ENCODE measurements at regions not wholly inside any gene's neighbourhood (a gene's known extent, or its start where the extent isn't known, plus 50 kb on each side); places are given as distances from the start of the nearest gene placed in this dataset.

DNA sequence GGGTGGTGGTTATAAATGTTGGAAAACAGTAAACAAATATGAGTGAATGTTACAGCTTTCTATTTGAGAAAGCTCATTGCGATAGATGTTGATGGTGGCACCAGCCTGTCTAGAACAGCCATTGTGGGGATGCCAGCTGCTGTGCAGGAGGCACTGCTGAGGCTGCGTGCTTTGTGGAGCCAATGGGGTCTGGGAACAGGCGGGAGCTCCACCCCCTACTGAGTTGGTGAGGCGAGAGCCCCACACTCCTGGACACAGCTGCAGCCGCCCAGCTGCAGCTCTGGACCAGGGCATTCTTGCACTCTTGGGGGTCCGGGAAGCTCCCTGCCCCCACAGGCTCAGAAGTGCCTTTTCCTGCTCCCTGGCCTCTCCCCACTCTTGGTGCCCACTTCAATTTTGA is 1147.1 kb upstream of the LRRTM3 start:
- no TSS peak for BruUV-seq (replicated peaks)
- Histone ChIP-seq H3K4me1 (ENCODE audit: insufficient read depth, low read length, poor library complexity, severe bottlenecking) (no peaks in the 10 kb centered on the region), H3K36me3 (ENCODE audit: insufficient read depth, low read length, poor library complexity, severe bottlenecking) (no peaks in the 10 kb centered on the region), H3K27ac (ENCODE audit: low read depth, low read length, poor library complexity, severe bottlenecking) (no peak overlapping the region), H3K4me3 (ENCODE audit: low read depth, low read length, poor library complexity, severe bottlenecking) (no peak overlapping the region), H3K27me3 (replicated peaks; ENCODE audit: insufficient read depth, low read depth, low read length, poor library complexity) (no peaks in the 10 kb centered on the region), H3K9me3 (ENCODE audit: low read depth, low read length, poor library complexity, severe bottlenecking) (peaks cover 5% of the 10 kb centered on the region)
- intact Hi-C loops (cut with micrococcal nuclease; ENCODE audit: unreplicated experiment), result no loop called here
- DNase-seq (ENCODE audit: low spot score), result no peak
- POLR2A ChIA-PET (ENCODE audit: low non-redundant PET), result no interaction called here
- no peak for TF ChIP-seq EZH2 (IDR thresholded peaks at IDR 0.05; ENCODE audit: borderline replicate concordance, low read depth, low read length, poor library complexity, severe bottlenecking)
- TF ChIP-seq, protein P1, sequence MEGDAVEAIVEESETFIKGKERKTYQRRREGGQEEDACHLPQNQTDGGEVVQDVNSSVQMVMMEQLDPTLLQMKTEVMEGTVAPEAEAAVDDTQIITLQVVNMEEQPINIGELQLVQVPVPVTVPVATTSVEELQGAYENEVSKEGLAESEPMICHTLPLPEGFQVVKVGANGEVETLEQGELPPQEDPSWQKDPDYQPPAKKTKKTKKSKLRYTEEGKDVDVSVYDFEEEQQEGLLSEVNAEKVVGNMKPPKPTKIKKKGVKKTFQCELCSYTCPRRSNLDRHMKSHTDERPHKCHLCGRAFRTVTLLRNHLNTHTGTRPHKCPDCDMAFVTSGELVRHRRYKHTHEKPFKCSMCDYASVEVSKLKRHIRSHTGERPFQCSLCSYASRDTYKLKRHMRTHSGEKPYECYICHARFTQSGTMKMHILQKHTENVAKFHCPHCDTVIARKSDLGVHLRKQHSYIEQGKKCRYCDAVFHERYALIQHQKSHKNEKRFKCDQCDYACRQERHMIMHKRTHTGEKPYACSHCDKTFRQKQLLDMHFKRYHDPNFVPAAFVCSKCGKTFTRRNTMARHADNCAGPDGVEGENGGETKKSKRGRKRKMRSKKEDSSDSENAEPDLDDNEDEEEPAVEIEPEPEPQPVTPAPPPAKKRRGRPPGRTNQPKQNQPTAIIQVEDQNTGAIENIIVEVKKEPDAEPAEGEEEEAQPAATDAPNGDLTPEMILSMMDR (conservative IDR thresholded peaks at IDR 0.05; ENCODE audit: low read depth, low read length), result no peak
- CTCF ChIA-PET, result no interaction called here

DNA sequence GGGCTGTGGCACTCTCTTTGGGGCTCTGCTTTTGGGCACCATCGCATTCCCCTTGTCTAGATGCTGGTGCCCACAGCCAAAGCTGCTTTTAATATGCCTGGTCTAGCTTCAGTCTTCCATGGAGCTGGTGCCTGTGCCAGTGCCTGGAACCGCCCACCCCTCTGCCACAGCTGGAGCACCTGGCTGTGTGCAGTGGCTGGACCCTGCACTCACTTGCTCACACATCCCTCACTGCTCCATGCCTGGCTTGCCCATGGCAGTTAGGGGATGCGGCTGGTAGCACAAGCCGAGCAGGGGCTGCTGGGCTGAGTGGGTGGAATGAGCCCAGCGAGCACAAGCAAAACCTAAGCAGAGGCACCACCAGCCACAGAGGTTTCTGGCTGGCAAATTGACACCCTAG is 1145.9 kb upstream of the LRRTM3 start:
- no TSS peak for BruUV-seq (replicated peaks)
- Histone ChIP-seq H3K4me1 (ENCODE audit: insufficient read depth, low read length, poor library complexity, severe bottlenecking) (no peaks in the 10 kb centered on the region), H3K27ac (ENCODE audit: low read depth, low read length, poor library complexity, severe bottlenecking) (no peak overlapping the region), H3K9me3 (ENCODE audit: low read depth, low read length, poor library complexity, severe bottlenecking) (peaks cover 5% of the 10 kb centered on the region), H3K27me3 (replicated peaks; ENCODE audit: insufficient read depth, low read depth, low read length, poor library complexity) (no peaks in the 10 kb centered on the region), H3K4me3 (ENCODE audit: low read depth, low read length, poor library complexity, severe bottlenecking) (no peak overlapping the region), H3K36me3 (ENCODE audit: insufficient read depth, low read length, poor library complexity, severe bottlenecking) (no peaks in the 10 kb centered on the region)
- CTCF ChIA-PET, result no interaction called here
- intact Hi-C loops (cut with micrococcal nuclease; ENCODE audit: unreplicated experiment), result no loop called here
- POLR2A ChIA-PET (ENCODE audit: low non-redundant PET), result no interaction called here
- TF ChIP-seq EZH2 (IDR thresholded peaks at IDR 0.05; ENCODE audit: borderline replicate concordance, low read depth, low read length, poor library complexity, severe bottlenecking), result no peak
- TF ChIP-seq, protein P1 (conservative IDR thresholded peaks at IDR 0.05; ENCODE audit: low read depth, low read length), result no peak
- no peak for DNase-seq (ENCODE audit: low spot score)

DNA sequence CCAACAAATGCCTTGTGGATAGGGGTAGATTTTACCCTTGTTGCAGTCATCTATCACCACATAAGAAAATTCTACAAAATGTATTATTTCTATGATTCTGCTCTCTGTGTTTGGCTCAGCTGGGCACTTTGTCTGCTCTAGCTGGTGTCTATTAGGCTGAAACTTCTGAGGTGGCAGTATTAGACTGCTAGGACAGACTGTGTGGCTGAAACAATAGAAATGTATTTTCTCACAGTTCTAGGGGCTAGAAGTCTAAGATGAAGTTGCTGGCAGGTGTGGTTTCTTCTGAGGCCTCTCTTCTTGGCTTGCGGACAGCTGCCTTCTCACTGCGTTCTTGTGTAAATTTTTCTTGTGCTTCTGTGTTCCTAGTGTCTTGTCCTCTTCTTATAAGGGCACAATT is 1139.6 kb upstream of the LRRTM3 start:
- Histone ChIP-seq H3K4me1 (ENCODE audit: insufficient read depth, low read length, poor library complexity, severe bottlenecking) (no peaks in the 10 kb centered on the region), H3K27ac (ENCODE audit: low read depth, low read length, poor library complexity, severe bottlenecking) (no peak overlapping the region), H3K27me3 (replicated peaks; ENCODE audit: insufficient read depth, low read depth, low read length, poor library complexity) (no peaks in the 10 kb centered on the region), H3K9me3 (ENCODE audit: low read depth, low read length, poor library complexity, severe bottlenecking) (no peaks in the 10 kb centered on the region), H3K4me3 (ENCODE audit: low read depth, low read length, poor library complexity, severe bottlenecking) (no peak overlapping the region), H3K36me3 (ENCODE audit: insufficient read depth, low read length, poor library complexity, severe bottlenecking) (no peaks in the 10 kb centered on the region)
- ChIA-PET CTCF (no interaction called here), POLR2A (ENCODE audit: low non-redundant PET) (no interaction called here)
- intact Hi-C loops (cut with micrococcal nuclease; ENCODE audit: unreplicated experiment), result no loop called here
- BruUV-seq (replicated peaks), result no TSS peak
- no peak for DNase-seq (ENCODE audit: low spot score)
- TF ChIP-seq EZH2 (IDR thresholded peaks at IDR 0.05; ENCODE audit: borderline replicate concordance, low read depth, low read length, poor library complexity, severe bottlenecking), result no peak
- TF ChIP-seq, protein P1 (conservative IDR thresholded peaks at IDR 0.05; ENCODE audit: low read depth, low read length), result no peak

All from A673 (cell line).